GM23338 (cell line): ENCODE measurements at regions not wholly inside any gene's neighbourhood (a gene's known extent, or its start where the extent isn't known, plus 50 kb on each side); places are given as distances from the start of the nearest gene placed in this dataset.

Experiments used
- ATAC-seq: fragments of 200-7000 bp; cut with Tn5 transposase; 3 replicates; pipeline ENCODE4 v1.9.1; 2020
- DNase-seq: peaks from one replicate; pipeline ENCODE4 v3.0.0-alpha.2; 2015; ENCODE audit warnings: low spot score
- H2AFZ ChIP-seq: fragments of 200-600 bp; sonication (generic); 2 replicates; pipeline ENCODE4 v1.8.0; 2016; ENCODE audit warnings: antibody characterized with exemption, mild to moderate bottlenecking, moderate library complexity
- H3F3A ChIP-seq: fragments of 200-600 bp; sonication (generic); replicated peaks from 2 replicates; pipeline ENCODE4 v1.8.0; 2017; ENCODE audit warnings: antibody characterized with exemption, mixed run types, low read depth
- H3K27ac ChIP-seq: fragments of 200-600 bp; sonication (generic); 2 replicates; pipeline ENCODE4 v1.6.1; 2016; ENCODE audit warnings: low read depth
- H3K27me3 ChIP-seq: fragments of 200-600 bp; sonication (generic); 2 replicates; pipeline ENCODE4 v1.8.0; 2016; ENCODE audit warnings: mild to moderate bottlenecking, mixed run types, moderate library complexity; ENCODE audit not compliant: insufficient read depth
- H3K36me3 ChIP-seq: fragments of 200-600 bp; sonication (generic); 2 replicates; pipeline ENCODE4 v1.8.0; 2016; ENCODE audit warnings: mild to moderate bottlenecking; ENCODE audit not compliant: insufficient read depth
- H3K4me1 ChIP-seq: fragments of 200-600 bp; sonication (generic); 2 replicates; pipeline ENCODE4 v1.8.0; 2016; ENCODE audit warnings: mild to moderate bottlenecking, moderate library complexity; ENCODE audit not compliant: insufficient read depth
- H3K4me2 ChIP-seq: fragments of 200-600 bp; sonication (generic); 2 replicates; pipeline ENCODE4 v1.7.1; 2017; ENCODE audit warnings: mixed run types
- H3K4me3 ChIP-seq: fragments of 200-600 bp; sonication (generic); 2 replicates; pipeline ENCODE4 v1.6.1; 2016; ENCODE audit warnings: mixed run types
- H3K79me2 ChIP-seq: fragments of 200-600 bp; sonication (generic); replicated peaks from 2 replicates; pipeline ENCODE4 v1.8.0; 2017; ENCODE audit warnings: mild to moderate bottlenecking; ENCODE audit not compliant: insufficient read depth
- H3K9me2 ChIP-seq: fragments of 200-600 bp; sonication (generic); 2 replicates; pipeline ENCODE4 v1.8.0; 2017; ENCODE audit not compliant: insufficient read depth
- H4K20me1 ChIP-seq: fragments of 200-600 bp; sonication (generic); replicated peaks from 2 replicates; pipeline ENCODE4 v1.8.0; 2017; ENCODE audit warnings: mild to moderate bottlenecking; ENCODE audit not compliant: insufficient read depth
- H3K27ac Mint-ChIP-seq: 2 replicates; pipeline ENCODE4 v1.8.0; 2020; ENCODE audit warnings: inconsistent platforms, mild to moderate bottlenecking, moderate library complexity, mixed read lengths
- H3K27me3 Mint-ChIP-seq: 3 replicates; pipeline ENCODE4 v1.8.0; 2022; ENCODE audit warnings: low read depth, mild to moderate bottlenecking, moderate library complexity, mixed read lengths, inconsistent platforms; ENCODE audit not compliant: insufficient read depth, poor library complexity
- H3K36me3 Mint-ChIP-seq: 3 replicates; pipeline ENCODE4 v1.8.0; 2021; ENCODE audit warnings: low read depth, mild to moderate bottlenecking, inconsistent platforms, moderate library complexity, mixed read lengths
- H3K4me1 Mint-ChIP-seq: 3 replicates; pipeline ENCODE4 v1.8.0; 2020; ENCODE audit warnings: mild to moderate bottlenecking, inconsistent platforms, mixed read lengths
- H3K4me3 Mint-ChIP-seq: 3 replicates; pipeline ENCODE4 v1.8.0; 2021; ENCODE audit warnings: moderate library complexity, mild to moderate bottlenecking, inconsistent platforms, mixed read lengths
- H3K9me3 Mint-ChIP-seq: 3 replicates; pipeline ENCODE4 v1.8.0; 2020; ENCODE audit warnings: moderate library complexity, mild to moderate bottlenecking, inconsistent platforms, mixed read lengths
- CREB1 ChIP-seq: fragments of 250-450 bp; sonication (Bioruptor Pico); IDR thresholded peaks from 2 replicates; pipeline ENCODE4 v1.5.0; 2020; ENCODE audit warnings: low read depth, mild to moderate bottlenecking, moderate library complexity
- ETS1 ChIP-seq: IDR thresholded peaks from 2 replicates; pipeline ENCODE4 v1.6.1; 2016; ENCODE audit warnings: antibody characterized with exemption
- EZH2phosphoT487 ChIP-seq: fragments of 200-600 bp; sonication (generic); IDR thresholded peaks from one replicate; pipeline ENCODE4 v1.8.1; 2018; ENCODE audit warnings: antibody characterized with exemption; ENCODE audit not compliant: unreplicated experiment
- JUNB ChIP-seq: IDR thresholded peaks from one replicate; pipeline ENCODE4 v1.6.1; 2016; ENCODE audit warnings: antibody characterized with exemption; ENCODE audit not compliant: unreplicated experiment
- NANOG ChIP-seq: IDR thresholded peaks from 2 replicates; pipeline ENCODE4 v1.6.1; 2016; ENCODE audit warnings: antibody characterized with exemption, borderline replicate concordance
- POLR2AphosphoS5 ChIP-seq: IDR thresholded peaks from 2 replicates; pipeline ENCODE4 v1.6.1; 2016; ENCODE audit warnings: antibody characterized with exemption, low read depth
- REST ChIP-seq: IDR thresholded peaks from one replicate; pipeline ENCODE4 v1.6.1; 2018; ENCODE audit warnings: antibody characterized with exemption; ENCODE audit not compliant: unreplicated experiment
- STAT1 ChIP-seq: IDR thresholded peaks from one replicate; pipeline ENCODE4 v1.6.1; 2016; ENCODE audit warnings: antibody characterized with exemption; ENCODE audit not compliant: unreplicated experiment
- ZNF114 ChIP-seq: fragments of 250-450 bp; sonication (Bioruptor Pico); IDR thresholded peaks from 2 replicates; pipeline ENCODE4 v1.5.0; 2020; ENCODE audit warnings: mild to moderate bottlenecking, moderate library complexity
- ZNF331 ChIP-seq: fragments of 250-450 bp; sonication (Bioruptor Pico); IDR thresholded peaks from 2 replicates; pipeline ENCODE4 v1.5.0; 2020; ENCODE audit warnings: low read depth, mild to moderate bottlenecking, moderate library complexity
- ZNF462 ChIP-seq: fragments of 250-450 bp; sonication (Bioruptor Pico); IDR thresholded peaks from 2 replicates; pipeline ENCODE4 v1.5.0; 2020; ENCODE audit warnings: mild to moderate bottlenecking, moderate library complexity

- Histone ChIP-seq H3K4me3 (no peak overlapping the region), H3K4me1 (0 out of 2 replicates have a peak, but pooled peaks cover 6% of the 10 kb centered on the region), H3F3A (no peaks in the 10 kb centered on the region), H2AFZ (no peak overlapping the region), H3K4me2 (no peak overlapping the region), H3K27ac (no peak overlapping the region), H3K27me3 (no peaks in the 10 kb centered on the region), H3K36me3 (no peaks in the 10 kb centered on the region), H3K9me2 (peaks cover 4% of the 10 kb centered on the region), H3K79me2 (no peaks in the 10 kb centered on the region), H4K20me1 (no peaks in the 10 kb centered on the region)
- H3K4me1 Mint-ChIP-seq = peaks cover 12% of the 10 kb centered on the region; the same call in 2 of the 3 replicates
- no peaks in the 10 kb centered on the region for H3K27me3 Mint-ChIP-seq
- H3K4me3 Mint-ChIP-seq = no peak overlapping the region
- H3K9me3 Mint-ChIP-seq = peaks cover 25% of the 10 kb centered on the region; the same call in 2 of the 3 replicates
- no peak overlapping the region for H3K27ac Mint-ChIP-seq
- DNase-seq (no peak), ATAC-seq (no peak)
- peaks cover 4% of the 10 kb centered on the region; the same call in 2 of the 3 replicates for H3K36me3 Mint-ChIP-seq
- TF ChIP-seq NANOG (no peak), REST (no peak), STAT1 (no peak), ETS1 (no peak), ZNF114 (CRISPR knock-in tag) (no peak), ZNF462 (CRISPR knock-in tag) (no peak), CREB1 (no peak), POLR2AphosphoS5 (no peak), EZH2phosphoT487 (no peak), ZNF331 (no peak), JUNB (no peak)
Measured at GRCh38 chr3:8341821-8342247, 159.8 kb upstream of the LMCD1 start.
